ENCODE measurements at regions not wholly inside any gene's neighbourhood (a gene's known extent, or its start where the extent isn't known, plus 50 kb on each side); places are given as distances from the start of the nearest gene placed in this dataset.

GRCh38 chr10:43749940-43750552 lies 101.4 kb upstream of the ZNF32 start:
- Histone ChIP-seq H3K18ac (ENCODE audit: extremely low read depth, low read length) (no peak overlapping the region), H3K4me3 (ENCODE audit: extremely low read depth in 1 of 4, insufficient read depth in 2 of 4, low read depth in 3 of 4, low read length in 4 of 4) (no peak overlapping the region), H3K9ac (replicated peaks in 1 of 4; ENCODE audit: extremely low read depth in 1 of 4, low read depth in 3 of 4, low read length in 3 of 4) (no peak overlapping the region), H3K36me3 (ENCODE audit: control insufficient read depth in 2 of 4, insufficient read depth in 4 of 4, low read length in 3 of 4) (no peaks in the 10 kb centered on the region), H3K56ac (replicated peaks; ENCODE audit: insufficient read length, low read depth, low read length) (no peak overlapping the region), H4K8ac (ENCODE audit: extremely low read depth, insufficient read depth, low read length) (no peak overlapping the region), H3K4me2 (ENCODE audit: insufficient read depth in 1 of 2, low read depth in 2 of 2, low read length in 2 of 2) (no peak overlapping the region), H3K23me2 (ENCODE audit: low read depth, low read length) (no peaks in the 10 kb centered on the region), H3K23ac (ENCODE audit: insufficient read length) (no peak overlapping the region), H3K79me1 (ENCODE audit: low read depth, low read length) (no peaks in the 10 kb centered on the region), H3K79me2 (ENCODE audit: control insufficient read depth in 1 of 2, insufficient read depth in 2 of 2, low read length in 2 of 2) (no peaks in the 10 kb centered on the region), H4K5ac (ENCODE audit: insufficient read length, low read depth, low read length) (no peak overlapping the region), H2BK5ac (ENCODE audit: low read depth, low read length) (no peak overlapping the region), H3K27me3 (replicated peaks in 1 of 4; ENCODE audit: control insufficient read depth in 3 of 4, extremely low read depth in 1 of 4, insufficient read depth in 3 of 4, low read length in 3 of 4) (peaks cover 0 to 8% (median 0%) of the 10 kb centered on the region in 4 experiments; a peak in 1 of 7 replicates), H2AFZ (ENCODE audit: low read length) (no peak overlapping the region), H4K20me1 (replicated peaks in 1 of 2; ENCODE audit: control insufficient read depth in 1 of 2, insufficient read depth in 2 of 2, low read length in 2 of 2) (no peaks in the 10 kb centered on the region), H2BK20ac (ENCODE audit: low read length) (no peak overlapping the region), H2BK15ac (ENCODE audit: low read length) (no peak overlapping the region), H2BK12ac (ENCODE audit: low read depth, low read length) (no peak overlapping the region), H3K9me3 (ENCODE audit: insufficient read depth in 2 of 2, low read depth in 1 of 2, low read length in 1 of 2) (no peaks in the 10 kb centered on the region), H3K14ac (ENCODE audit: insufficient read length) (no peak overlapping the region), H2AK5ac (ENCODE audit: low read depth, low read length) (no peak overlapping the region), H2BK120ac (replicated peaks; ENCODE audit: low read depth, low read length) (no peak overlapping the region), H3K27ac (ENCODE audit: low read depth, low read length) (no peak overlapping the region), H4K91ac (replicated peaks; ENCODE audit: insufficient read length, low read length) (no peak overlapping the region), H3K4ac (replicated peaks; ENCODE audit: insufficient read length, low read depth, low read length) (no peak overlapping the region), H3K4me1 (replicated peaks in 1 of 4; ENCODE audit: control insufficient read depth in 3 of 4, insufficient read depth in 4 of 4, low read length in 3 of 4) (peaks cover 0 to 13% (median 9%) of the 10 kb centered on the region in 4 experiments; a peak in 6 of 7 replicates)
- TF ChIP-seq EGR1 (IDR thresholded peaks at IDR 0.05; ENCODE audit: borderline replicate concordance, low read depth, low read length) (no peak), BACH1 (IDR thresholded peaks at IDR 0.05; ENCODE audit: low read length) (no peak), USF2 (IDR thresholded peaks at IDR 0.05; ENCODE audit: low read length) (no peak), MAFK (IDR thresholded peaks at IDR 0.05; ENCODE audit: low read depth, low read length) (no peak), EZH2 (IDR thresholded peaks at IDR 0.05; ENCODE audit: low read depth, low read length, severe bottlenecking) (no peak), ASH2L (IDR thresholded peaks at IDR 0.05; ENCODE audit: low read length) (no peak), RNF2 (IDR thresholded peaks at IDR 0.05; ENCODE audit: borderline replicate concordance, low read depth, low read length, missing control alignments, poor library complexity, severe bottlenecking) (no peak), POLR2A (IDR thresholded peaks at IDR 0.05; ENCODE audit: control extremely low read depth in 1 of 2, low read depth in 2 of 2, low read length in 2 of 2) (no peak), GABPA (IDR thresholded peaks at IDR 0.05; ENCODE audit: borderline replicate concordance, insufficient read depth, low read length) (no peak), TEAD4 (IDR thresholded peaks at IDR 0.05; ENCODE audit: low read depth, low read length) (no peak)
- 90% methylated on average over 4 of the region's 4 CpGs; no CpG with 5 or more reads in 1 of the 2 experiments for WGBS, 2 experiments (ENCODE audit: extremely low coverage in 1 of 2, insufficient coverage in 1 of 2, insufficient read length in 1 of 2, insufficient replicate concordance in 2 of 2, low coverage in 1 of 2, low lambda C conversion rate in 2 of 2, missing lambda C conversion rate in 1 of 2)
- CTCF ChIA-PET (ENCODE audit: partially characterized antibody), result interaction anchor here (0.5 kb wide), 1 partner anchor 160 kb away, joined by 3 read pairs; no protein-coding TSS in a partner anchor
- DNase-seq (ENCODE audit: low read depth in 1 of 2, low spot score in 2 of 2) (no peak), FAIRE-seq (no peak)
- POLR2A ChIA-PET (ENCODE audit: partially characterized antibody), result no interaction called here

Data from H1 (cell line).